Lower lobe of right lung (tissue), 2 donors: ENCODE measurements at regions not wholly inside any gene's neighbourhood (a gene's known extent, or its start where the extent isn't known, plus 50 kb on each side); places are given as distances from the start of the nearest gene placed in this dataset.

ENCODE experiments used
- ATAC-seq, 2 donors: fragments of 200-7000 bp; cut with Tn5 transposase; one replicate each; pipeline ENCODE4 v1.9.1; 2020 to 2022; ENCODE audit warnings: mild to moderate bottlenecking in 2 of 2, moderate library complexity in 2 of 2
- DNase-seq: peaks from one replicate; pipeline ENCODE4 v3.0.0-alpha.2; 2020
- H3K27ac ChIP-seq: fragments of 200-600 bp; one replicate; pipeline ENCODE4 v1.8.0; 2022
- H3K27me3 ChIP-seq: fragments of 200-600 bp; one replicate; pipeline ENCODE4 v1.8.0; 2022; ENCODE audit warnings: low read depth
- H3K36me3 ChIP-seq: fragments of 200-600 bp; one replicate; pipeline ENCODE4 v1.8.0; 2022; ENCODE audit warnings: mild to moderate bottlenecking
- H3K4me1 ChIP-seq: fragments of 200-600 bp; one replicate; pipeline ENCODE4 v1.8.0; 2022
- H3K4me3 ChIP-seq: fragments of 200-600 bp; one replicate; pipeline ENCODE4 v1.8.0; 2022; ENCODE audit warnings: mild to moderate bottlenecking
- H3K9me3 ChIP-seq: fragments of 200-600 bp; one replicate; pipeline ENCODE4 v1.8.0; 2022
- CTCF ChIP-seq: fragments of 200-600 bp; IDR thresholded peaks from one replicate; pipeline ENCODE4 v1.8.0; 2022; ENCODE audit warnings: antibody characterized with exemption, mild to moderate bottlenecking
- intact Hi-C: fragments of 100-400 bp; cut with DNase I; formaldehyde crosslinking; loops from one replicate; pipeline ENCODE4 v1.11.0; 2022
- donor health status: DM: no; HTN: yes; CAD: no; lungs with severe emphysema.

- Histone ChIP-seq H3K4me3 (no peak overlapping the region), H3K36me3 (no peaks in the 10 kb centered on the region), H3K4me1 (no peaks in the 10 kb centered on the region), H3K9me3 (peaks cover 17% of the 10 kb centered on the region), H3K27me3 (no peaks in the 10 kb centered on the region), H3K27ac (no peak overlapping the region)
- no peak for TF ChIP-seq CTCF
- intact Hi-C loops, result no loop called here
- ATAC-seq (no peak), DNase-seq (no peak)
Measured at GRCh38 chr7:159272739-159273138, 128.1 kb upstream of the VIPR2 start.

DNA sequence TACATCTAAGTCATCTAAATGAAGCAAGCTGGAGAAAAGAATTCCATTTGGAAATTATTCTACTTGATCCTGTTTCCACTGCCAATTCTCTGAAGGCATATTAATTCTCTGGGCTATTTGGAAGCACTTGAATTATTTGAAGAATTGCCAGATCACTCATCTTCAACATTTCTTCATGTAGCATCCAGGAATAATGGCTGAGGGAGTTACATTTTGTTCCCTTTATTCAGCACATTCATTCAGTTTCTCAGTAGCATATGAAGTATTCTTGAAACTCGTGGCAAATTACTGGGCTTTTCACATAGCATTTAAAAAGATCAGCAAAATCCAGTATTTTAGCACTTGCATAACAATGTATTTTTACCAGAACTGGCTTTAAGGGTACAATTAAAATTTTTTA lies 127.1 kb upstream of the VIPR2 start:
- DNase-seq (no peak), ATAC-seq (no peak)
- H3K9me3 ChIP-seq, result peaks cover 17% of the 10 kb centered on the region
- intact Hi-C loops, result no loop called here
- no peaks in the 10 kb centered on the region for H3K36me3 ChIP-seq
- no peak for TF ChIP-seq CTCF
- H3K27me3 ChIP-seq, result no peaks in the 10 kb centered on the region
- H3K4me3 ChIP-seq, result no peak overlapping the region
- H3K4me1 ChIP-seq, result no peaks in the 10 kb centered on the region
- no peak overlapping the region for H3K27ac ChIP-seq

- Histone ChIP-seq H3K4me1 (no peaks in the 10 kb centered on the region), H3K27me3 (no peaks in the 10 kb centered on the region), H3K4me3 (no peak overlapping the region), H3K27ac (no peak overlapping the region), H3K36me3 (no peaks in the 10 kb centered on the region), H3K9me3 (peaks cover 17% of the 10 kb centered on the region)
- no peak for TF ChIP-seq CTCF
- ATAC-seq (no peak), DNase-seq (no peak)
- intact Hi-C loops, result no loop called here
Measured at GRCh38 chr7:159269745-159270144, 125.1 kb upstream of the VIPR2 start.

DNA sequence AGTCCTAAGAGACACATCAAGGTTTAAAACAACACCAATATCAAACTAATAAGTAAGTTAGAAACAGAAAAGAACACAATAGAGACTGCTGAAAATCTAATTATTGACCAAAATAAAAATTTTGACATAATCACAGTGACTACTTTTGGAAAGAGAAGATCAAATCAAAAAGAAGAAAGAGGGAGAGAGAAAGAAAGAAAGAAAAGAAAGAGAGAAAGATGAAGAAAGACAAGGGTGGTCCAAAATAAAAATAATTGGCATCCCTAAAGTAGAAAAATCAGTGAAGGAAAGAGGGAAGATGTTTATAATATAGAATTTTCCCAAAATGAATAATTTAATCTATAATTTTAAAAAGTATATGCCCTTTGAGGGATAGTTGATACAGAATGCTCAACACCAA lies 118.8 kb upstream of the VIPR2 start:
- Histone ChIP-seq H3K36me3 (no peaks in the 10 kb centered on the region), H3K4me1 (no peaks in the 10 kb centered on the region), H3K4me3 (no peak overlapping the region), H3K27ac (no peak overlapping the region), H3K9me3 (peaks cover 8% of the 10 kb centered on the region), H3K27me3 (no peaks in the 10 kb centered on the region)
- DNase-seq (no peak), ATAC-seq (no peak)
- intact Hi-C loops, result no loop called here
- TF ChIP-seq CTCF, result no peak

GRCh38 chr7:159253657-159254056 lies 109.0 kb upstream of the VIPR2 start:
- ATAC-seq, result no peak
- no peaks in the 10 kb centered on the region for H3K27me3 ChIP-seq
- no peak overlapping the region for H3K27ac ChIP-seq
- H3K4me3 ChIP-seq, result no peak overlapping the region
- TF ChIP-seq CTCF, result no peak
- H3K4me1 ChIP-seq, result no peaks in the 10 kb centered on the region
- no peak for DNase-seq
- intact Hi-C loops, result no loop called here
- H3K36me3 ChIP-seq, result no peaks in the 10 kb centered on the region
- no peaks in the 10 kb centered on the region for H3K9me3 ChIP-seq

GRCh38 chr7:159250471-159250870 lies 105.8 kb upstream of the VIPR2 start:
- Histone ChIP-seq H3K27ac (no peak overlapping the region), H3K9me3 (no peaks in the 10 kb centered on the region), H3K4me1 (no peaks in the 10 kb centered on the region), H3K27me3 (no peaks in the 10 kb centered on the region), H3K36me3 (no peaks in the 10 kb centered on the region), H3K4me3 (no peak overlapping the region)
- intact Hi-C loops, result no loop called here
- no peak for TF ChIP-seq CTCF
- DNase-seq (no peak), ATAC-seq (no peak)
